Liver (tissue), 3 donors: ENCODE measurements at regions not wholly inside any gene's neighbourhood (a gene's known extent, or its start where the extent isn't known, plus 50 kb on each side); places are given as distances from the start of the nearest gene placed in this dataset.

Experiments
- CTCF ChIP-seq: fragments of 150-350 bp; IDR thresholded peaks from 2 replicates; pipeline ENCODE4 v1.5.1; 2017; ENCODE audit warnings: improper control_type of control experiment, low read depth, low read length; ENCODE audit not compliant: missing input control
- FOXA1 ChIP-seq: IDR thresholded peaks from 2 replicates; pipeline ENCODE4 v1.6.1; 2016; ENCODE audit warnings: antibody characterized with exemption
- FOXA2 ChIP-seq: IDR thresholded peaks from 2 replicates; pipeline ENCODE4 v1.6.1; 2016; ENCODE audit warnings: antibody characterized with exemption
- GABPA ChIP-seq, 2 donors: IDR thresholded peaks in 1 of 2; conservative IDR thresholded peaks in 1 of 2; 2 replicates each; pipeline ENCODE4 v1.6.1; 2016; ENCODE audit warnings: antibody characterized with exemption in 2 of 2, mild to moderate bottlenecking in 1 of 2, moderate library complexity in 1 of 2
- HNF4A ChIP-seq, 2 donors: conservative IDR thresholded peaks; 2 replicates each; pipeline ENCODE4 v1.6.1; 2016; ENCODE audit warnings: antibody characterized with exemption in 2 of 2, mild to moderate bottlenecking in 2 of 2
- RAD21 ChIP-seq, 2 donors: IDR thresholded peaks; 2 replicates each; pipeline ENCODE4 v1.6.1; 2016; ENCODE audit warnings: antibody characterized with exemption in 2 of 2, mild to moderate bottlenecking in 2 of 2
- SP1 ChIP-seq: IDR thresholded peaks from 2 replicates; pipeline ENCODE4 v1.6.1; 2018; ENCODE audit warnings: antibody characterized with exemption, mild to moderate bottlenecking
- TAF1 ChIP-seq: conservative IDR thresholded peaks from 2 replicates; pipeline ENCODE4 v1.6.1; 2016; ENCODE audit warnings: antibody characterized with exemption, mild to moderate bottlenecking
- YY1 ChIP-seq: IDR thresholded peaks from 2 replicates; pipeline ENCODE4 v1.6.1; 2016; ENCODE audit warnings: antibody characterized with exemption, mild to moderate bottlenecking
- ZBTB33 ChIP-seq: IDR thresholded peaks from 2 replicates; pipeline ENCODE4 v1.6.1; 2016; ENCODE audit warnings: antibody characterized with exemption
- TF ChIP-seq, protein P1 (sequence below): IDR thresholded peaks from 2 replicates; pipeline ENCODE4 v1.6.1; 2016; ENCODE audit warnings: antibody characterized with exemption
- TF ChIP-seq, protein P2 (sequence below): IDR thresholded peaks from 2 replicates; pipeline ENCODE4 v1.6.1; 2016; ENCODE audit warnings: antibody characterized with exemption, mild to moderate bottlenecking
- donor health status: healthy.
- donor health status: healthy.

- no peak for TF ChIP-seq CTCF
- no peak for TF ChIP-seq YY1
- no peak for TF ChIP-seq TAF1
- TF ChIP-seq, protein P1, sequence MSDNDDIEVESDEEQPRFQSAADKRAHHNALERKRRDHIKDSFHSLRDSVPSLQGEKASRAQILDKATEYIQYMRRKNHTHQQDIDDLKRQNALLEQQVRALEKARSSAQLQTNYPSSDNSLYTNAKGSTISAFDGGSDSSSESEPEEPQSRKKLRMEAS, result no peak
- TF ChIP-seq RAD21 (IDR thresholded peaks at IDR 0.05), result no peak
- TF ChIP-seq, protein P2, sequence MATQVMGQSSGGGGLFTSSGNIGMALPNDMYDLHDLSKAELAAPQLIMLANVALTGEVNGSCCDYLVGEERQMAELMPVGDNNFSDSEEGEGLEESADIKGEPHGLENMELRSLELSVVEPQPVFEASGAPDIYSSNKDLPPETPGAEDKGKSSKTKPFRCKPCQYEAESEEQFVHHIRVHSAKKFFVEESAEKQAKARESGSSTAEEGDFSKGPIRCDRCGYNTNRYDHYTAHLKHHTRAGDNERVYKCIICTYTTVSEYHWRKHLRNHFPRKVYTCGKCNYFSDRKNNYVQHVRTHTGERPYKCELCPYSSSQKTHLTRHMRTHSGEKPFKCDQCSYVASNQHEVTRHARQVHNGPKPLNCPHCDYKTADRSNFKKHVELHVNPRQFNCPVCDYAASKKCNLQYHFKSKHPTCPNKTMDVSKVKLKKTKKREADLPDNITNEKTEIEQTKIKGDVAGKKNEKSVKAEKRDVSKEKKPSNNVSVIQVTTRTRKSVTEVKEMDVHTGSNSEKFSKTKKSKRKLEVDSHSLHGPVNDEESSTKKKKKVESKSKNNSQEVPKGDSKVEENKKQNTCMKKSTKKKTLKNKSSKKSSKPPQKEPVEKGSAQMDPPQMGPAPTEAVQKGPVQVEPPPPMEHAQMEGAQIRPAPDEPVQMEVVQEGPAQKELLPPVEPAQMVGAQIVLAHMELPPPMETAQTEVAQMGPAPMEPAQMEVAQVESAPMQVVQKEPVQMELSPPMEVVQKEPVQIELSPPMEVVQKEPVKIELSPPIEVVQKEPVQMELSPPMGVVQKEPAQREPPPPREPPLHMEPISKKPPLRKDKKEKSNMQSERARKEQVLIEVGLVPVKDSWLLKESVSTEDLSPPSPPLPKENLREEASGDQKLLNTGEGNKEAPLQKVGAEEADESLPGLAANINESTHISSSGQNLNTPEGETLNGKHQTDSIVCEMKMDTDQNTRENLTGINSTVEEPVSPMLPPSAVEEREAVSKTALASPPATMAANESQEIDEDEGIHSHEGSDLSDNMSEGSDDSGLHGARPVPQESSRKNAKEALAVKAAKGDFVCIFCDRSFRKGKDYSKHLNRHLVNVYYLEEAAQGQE, result no peak
- TF ChIP-seq SP1, result no peak
- no peak for TF ChIP-seq FOXA1
- TF ChIP-seq GABPA (IDR thresholded peaks at IDR 0.05 in 1 of 2, conservative IDR thresholded peaks at IDR 0.05 in 1 of 2), result no peak
- no peak for TF ChIP-seq FOXA2
- no peak for TF ChIP-seq ZBTB33
- TF ChIP-seq HNF4A (conservative IDR thresholded peaks at IDR 0.05), result no peak
Observed at GRCh38 chr12:125331342-125332052, 266.3 kb downstream of the AACS start.
